Retinal pigment epithelial cell (primary cell): ENCODE measurements at regions not wholly inside any gene's neighbourhood (a gene's known extent, or its start where the extent isn't known, plus 50 kb on each side); places are given as distances from the start of the nearest gene placed in this dataset.

Experiments
- DNase-seq: peaks from one replicate; pipeline ENCODE4 v3.0.0-alpha.2; 2010; ENCODE audit warnings: low read depth
- H3K4me3 ChIP-seq: 2 replicates; pipeline ENCODE4 v1.5.1; 2011; ENCODE audit warnings: mild to moderate bottlenecking, low read length, control low read depth, moderate library complexity
- TF ChIP-seq, protein P1 (sequence below): conservative IDR thresholded peaks from 2 replicates; pipeline ENCODE4 v1.5.1; 2011; ENCODE audit warnings: low read depth, low read length, control low read depth, inconsistent platforms

DNA sequence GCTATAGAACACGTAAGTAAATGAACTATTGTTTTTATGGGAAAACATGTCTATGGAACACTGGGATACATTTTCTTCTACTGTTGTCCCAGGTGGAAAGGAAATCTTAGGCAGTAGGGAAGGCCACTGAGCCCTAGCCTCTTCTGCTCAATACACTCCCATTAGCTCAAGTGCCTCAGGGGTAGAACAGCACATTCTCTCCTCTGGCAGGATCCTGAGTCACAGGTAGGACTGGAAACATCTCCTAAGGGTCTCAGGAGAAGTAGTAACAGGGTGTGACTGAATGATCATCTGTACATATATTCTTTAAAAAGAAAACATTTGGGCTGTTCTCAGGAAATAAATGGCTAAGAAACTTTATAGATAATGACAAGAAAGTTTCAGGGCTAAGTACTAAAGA, 175.6 kb upstream of the ESRRG start:
- no peak overlapping the region for H3K4me3 ChIP-seq
- no peak for DNase-seq
- TF ChIP-seq, protein P1, sequence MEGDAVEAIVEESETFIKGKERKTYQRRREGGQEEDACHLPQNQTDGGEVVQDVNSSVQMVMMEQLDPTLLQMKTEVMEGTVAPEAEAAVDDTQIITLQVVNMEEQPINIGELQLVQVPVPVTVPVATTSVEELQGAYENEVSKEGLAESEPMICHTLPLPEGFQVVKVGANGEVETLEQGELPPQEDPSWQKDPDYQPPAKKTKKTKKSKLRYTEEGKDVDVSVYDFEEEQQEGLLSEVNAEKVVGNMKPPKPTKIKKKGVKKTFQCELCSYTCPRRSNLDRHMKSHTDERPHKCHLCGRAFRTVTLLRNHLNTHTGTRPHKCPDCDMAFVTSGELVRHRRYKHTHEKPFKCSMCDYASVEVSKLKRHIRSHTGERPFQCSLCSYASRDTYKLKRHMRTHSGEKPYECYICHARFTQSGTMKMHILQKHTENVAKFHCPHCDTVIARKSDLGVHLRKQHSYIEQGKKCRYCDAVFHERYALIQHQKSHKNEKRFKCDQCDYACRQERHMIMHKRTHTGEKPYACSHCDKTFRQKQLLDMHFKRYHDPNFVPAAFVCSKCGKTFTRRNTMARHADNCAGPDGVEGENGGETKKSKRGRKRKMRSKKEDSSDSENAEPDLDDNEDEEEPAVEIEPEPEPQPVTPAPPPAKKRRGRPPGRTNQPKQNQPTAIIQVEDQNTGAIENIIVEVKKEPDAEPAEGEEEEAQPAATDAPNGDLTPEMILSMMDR, result no peak

- no peak overlapping the region for H3K4me3 ChIP-seq
- TF ChIP-seq, protein P1, result no peak
- DNase-seq, result no peak
Observed at GRCh38 chr1:216896146-216896545, 172.9 kb upstream of the ESRRG start.

DNA sequence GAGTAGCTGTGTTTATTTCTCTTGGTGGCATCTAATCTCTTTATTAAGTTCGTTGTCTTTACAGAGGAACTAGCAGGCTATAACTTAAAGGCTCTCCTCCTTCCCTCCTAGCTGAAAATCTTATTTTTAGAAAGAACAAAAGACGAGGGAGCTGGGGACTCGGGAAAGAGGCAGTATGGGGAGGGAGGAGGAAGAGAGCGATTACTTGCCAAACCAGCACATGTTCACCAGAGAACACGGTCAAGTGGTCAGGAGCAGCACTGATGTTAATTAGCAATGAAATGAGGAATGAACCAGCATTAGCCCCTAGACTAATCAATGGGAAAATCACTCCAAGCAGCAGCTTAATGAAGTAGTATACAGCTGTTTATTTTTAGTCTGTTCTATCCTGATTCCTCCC, 171.3 kb upstream of the ESRRG start:
- TF ChIP-seq, protein P1, result no peak
- DNase-seq, result no peak
- H3K4me3 ChIP-seq, result no peak overlapping the region

GRCh38 chr1:216892581-216893160, 169.4 kb upstream of the ESRRG start:
- no peak overlapping the region for H3K4me3 ChIP-seq
- DNase-seq, result no peak
- TF ChIP-seq, protein P1, result no peak

GRCh38 chr1:216890871-216891270, 167.6 kb upstream of the ESRRG start:
- no peak for DNase-seq
- no peak overlapping the region for H3K4me3 ChIP-seq
- TF ChIP-seq, protein P1, result no peak

DNA sequence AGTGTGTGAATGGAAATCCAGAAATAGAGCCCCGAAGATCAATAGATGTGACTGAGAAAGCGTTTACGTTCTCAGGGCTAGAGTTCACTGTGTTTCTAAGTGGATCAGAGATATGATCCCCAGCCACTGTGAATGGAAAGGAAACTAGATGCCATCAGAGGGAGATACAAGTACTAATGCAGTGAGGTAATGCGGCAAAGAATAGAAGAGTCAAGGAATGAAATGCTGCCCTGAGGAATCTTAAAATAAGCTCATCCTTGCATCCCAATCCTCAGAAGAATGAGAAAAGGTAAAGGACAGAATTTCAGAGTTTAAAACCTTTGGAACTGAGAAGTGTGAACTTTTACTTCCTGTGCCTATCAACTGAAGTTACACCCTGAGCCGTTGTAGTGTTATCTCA, 165.5 kb upstream of the ESRRG start:
- H3K4me3 ChIP-seq, result no peak overlapping the region
- TF ChIP-seq, protein P1, result no peak
- no peak for DNase-seq

DNA sequence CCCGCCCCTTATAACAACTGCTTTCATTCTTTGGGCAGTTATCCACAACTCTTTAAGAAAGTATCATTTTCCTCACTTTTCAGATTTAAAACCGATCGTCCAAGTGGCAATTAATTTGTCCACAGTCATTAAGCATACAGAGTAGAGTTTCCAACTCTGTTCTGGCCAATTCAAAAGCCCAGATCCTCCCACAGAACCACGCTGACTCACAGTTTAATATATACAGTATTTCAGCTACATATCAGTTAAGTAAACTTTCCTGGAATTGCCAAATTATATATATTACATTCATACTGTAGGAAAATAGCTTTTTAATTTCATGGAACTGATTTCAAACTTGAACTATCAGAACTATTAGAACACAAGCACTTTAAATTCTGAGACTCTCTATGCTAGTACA, 163.8 kb upstream of the ESRRG start:
- DNase-seq, result no peak
- H3K4me3 ChIP-seq, result no peak overlapping the region
- TF ChIP-seq, protein P1, result no peak
